ENCODE measurements at regions not wholly inside any gene's neighbourhood (a gene's known extent, or its start where the extent isn't known, plus 50 kb on each side); places are given as distances from the start of the nearest gene placed in this dataset.

DNA sequence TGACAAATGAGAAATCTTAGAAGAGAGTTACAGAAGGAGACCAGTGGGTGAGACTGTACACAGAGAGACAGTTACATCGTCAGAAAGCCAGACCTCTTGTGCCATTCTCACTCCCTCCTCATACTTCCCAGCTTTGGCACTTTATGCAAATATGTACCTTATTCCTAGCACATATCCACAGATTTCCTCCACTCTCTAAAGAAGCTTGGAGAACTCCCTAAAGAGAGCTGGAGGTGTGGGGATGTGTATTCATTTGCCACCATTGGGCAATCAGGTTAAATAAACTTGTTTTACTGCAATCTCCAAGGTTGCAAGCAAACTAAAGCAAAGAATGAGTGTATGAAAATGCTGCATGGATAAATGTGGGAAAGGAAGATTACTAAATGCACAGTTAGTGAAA, 380.9 kb upstream of the PRMT6 start:
- Histone ChIP-seq H3K4me2 (ENCODE audit: insufficient read depth, low read length) (no peak overlapping the region), H3K4me3 (replicated peaks in 1 of 3; ENCODE audit: insufficient read depth in 1 of 3, low read depth in 1 of 3, low read length in 3 of 3) (no peak overlapping the region), H3K36me3 (ENCODE audit: control insufficient read depth in 2 of 2, extremely low read depth in 1 of 2, insufficient read depth in 2 of 2, low read length in 2 of 2) (no peaks in the 10 kb centered on the region), H3K27ac (ENCODE audit: insufficient read depth, low read depth, low read length) (no peak overlapping the region), H3K79me2 (ENCODE audit: control insufficient read depth, insufficient read depth, low read length) (no peaks in the 10 kb centered on the region), H3K27me3 (ENCODE audit: control insufficient read depth in 2 of 2, insufficient read depth in 2 of 2, low read length in 2 of 2) (no peaks in the 10 kb centered on the region), H4K20me1 (replicated peaks; ENCODE audit: control insufficient read depth, extremely low read depth, insufficient read depth, low read length) (no peaks in the 10 kb centered on the region), H2AFZ (ENCODE audit: low read depth, low read length) (no peak overlapping the region), H3K4me1 (ENCODE audit: control insufficient read depth, extremely low read depth, insufficient read depth, low read length) (no peaks in the 10 kb centered on the region), H3K9me1 (replicated peaks; ENCODE audit: control insufficient read depth, extremely low read depth, insufficient read depth, low read length) (no peaks in the 10 kb centered on the region), H3K9me3 (replicated peaks; ENCODE audit: control insufficient read depth, insufficient read depth, low read length) (peaks cover 2% of the 10 kb centered on the region), H3K9ac (replicated peaks; ENCODE audit: extremely low read depth, insufficient read depth, low read length) (no peak overlapping the region)
- dilution Hi-C loops (cut with MboI; ENCODE audit: extremely low pct_ligation_motif_present, low sequenced_read_pairs) = no loop called here
- FAIRE-seq (no peak), DNase-seq (ENCODE audit: low read depth, low spot score) (no peak)
- ChIA-PET CTCF (no interaction called here), POLR2A (no interaction called here)
- intact Hi-C loops (cut with micrococcal nuclease) = no loop called here
- no peak for TF ChIP-seq MYC (IDR thresholded peaks at IDR 0.05; ENCODE audit: low read depth, low read length)
- TF ChIP-seq, protein P1, sequence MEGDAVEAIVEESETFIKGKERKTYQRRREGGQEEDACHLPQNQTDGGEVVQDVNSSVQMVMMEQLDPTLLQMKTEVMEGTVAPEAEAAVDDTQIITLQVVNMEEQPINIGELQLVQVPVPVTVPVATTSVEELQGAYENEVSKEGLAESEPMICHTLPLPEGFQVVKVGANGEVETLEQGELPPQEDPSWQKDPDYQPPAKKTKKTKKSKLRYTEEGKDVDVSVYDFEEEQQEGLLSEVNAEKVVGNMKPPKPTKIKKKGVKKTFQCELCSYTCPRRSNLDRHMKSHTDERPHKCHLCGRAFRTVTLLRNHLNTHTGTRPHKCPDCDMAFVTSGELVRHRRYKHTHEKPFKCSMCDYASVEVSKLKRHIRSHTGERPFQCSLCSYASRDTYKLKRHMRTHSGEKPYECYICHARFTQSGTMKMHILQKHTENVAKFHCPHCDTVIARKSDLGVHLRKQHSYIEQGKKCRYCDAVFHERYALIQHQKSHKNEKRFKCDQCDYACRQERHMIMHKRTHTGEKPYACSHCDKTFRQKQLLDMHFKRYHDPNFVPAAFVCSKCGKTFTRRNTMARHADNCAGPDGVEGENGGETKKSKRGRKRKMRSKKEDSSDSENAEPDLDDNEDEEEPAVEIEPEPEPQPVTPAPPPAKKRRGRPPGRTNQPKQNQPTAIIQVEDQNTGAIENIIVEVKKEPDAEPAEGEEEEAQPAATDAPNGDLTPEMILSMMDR (IDR thresholded peaks at IDR 0.05; ENCODE audit: extremely low read depth in 1 of 2, insufficient read depth in 1 of 2, low read depth in 1 of 2, low read length in 2 of 2) = no peak
- TF ChIP-seq EZH2 (IDR thresholded peaks at IDR 0.05; ENCODE audit: borderline replicate concordance, low read depth, low read length, severe bottlenecking) = no peak
- BruUV-seq (replicated peaks) = no TSS peak

DNA sequence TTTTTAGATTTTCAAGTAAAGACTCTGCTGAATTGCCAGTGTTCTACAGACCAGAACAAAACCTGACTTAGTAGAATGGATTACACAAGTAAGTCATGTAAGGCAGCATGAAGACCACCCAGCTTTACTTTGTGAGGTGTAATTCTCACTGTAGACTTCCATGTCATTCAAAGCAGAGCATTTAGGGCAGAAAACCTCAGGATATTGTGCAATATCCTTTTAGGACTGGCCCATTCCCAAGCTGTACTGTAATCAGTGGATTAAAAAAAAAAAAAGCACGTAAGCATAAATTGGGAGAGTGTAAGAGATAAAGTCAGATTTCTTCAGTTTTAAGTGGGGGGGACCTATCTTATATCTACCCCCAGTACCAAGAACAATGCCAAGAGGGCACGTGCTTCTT, 380.5 kb upstream of the PRMT6 start:
- no peak for TF ChIP-seq FOS (IDR thresholded peaks at IDR 0.05; ENCODE audit: borderline replicate concordance, insufficient read depth, low read length)
- no peak for TF ChIP-seq MYC (IDR thresholded peaks at IDR 0.05; ENCODE audit: low read depth, low read length)
- no peak for TF ChIP-seq POLR2AphosphoS5 (IDR thresholded peaks at IDR 0.05; ENCODE audit: insufficient read depth, low read depth, low read length)
- no peak for TF ChIP-seq GATA2 (IDR thresholded peaks at IDR 0.05; ENCODE audit: insufficient read depth, insufficient read length, low read depth, low read length)
- TF ChIP-seq JUN (IDR thresholded peaks at IDR 0.05; ENCODE audit: borderline replicate concordance, insufficient read depth, insufficient read length, low read depth) = no peak
- TF ChIP-seq EZH2 (IDR thresholded peaks at IDR 0.05; ENCODE audit: borderline replicate concordance, low read depth, low read length, severe bottlenecking) = no peak
- TF ChIP-seq, protein P2, sequence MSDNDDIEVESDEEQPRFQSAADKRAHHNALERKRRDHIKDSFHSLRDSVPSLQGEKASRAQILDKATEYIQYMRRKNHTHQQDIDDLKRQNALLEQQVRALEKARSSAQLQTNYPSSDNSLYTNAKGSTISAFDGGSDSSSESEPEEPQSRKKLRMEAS (IDR thresholded peaks at IDR 0.05; ENCODE audit: insufficient read depth, insufficient read length) = no peak
- TF ChIP-seq, protein P1 (IDR thresholded peaks at IDR 0.05; ENCODE audit: extremely low read depth in 1 of 2, insufficient read depth in 1 of 2, low read depth in 1 of 2, low read length in 2 of 2) = no peak
- TF ChIP-seq POLR2A (IDR thresholded peaks at IDR 0.05; ENCODE audit: low read depth, low read length) = no peak
- Histone ChIP-seq H2AFZ (ENCODE audit: low read depth, low read length) (no peak overlapping the region), H3K27me3 (ENCODE audit: control insufficient read depth in 2 of 2, insufficient read depth in 2 of 2, low read length in 2 of 2) (no peaks in the 10 kb centered on the region), H3K9me1 (replicated peaks; ENCODE audit: control insufficient read depth, extremely low read depth, insufficient read depth, low read length) (no peaks in the 10 kb centered on the region), H4K20me1 (replicated peaks; ENCODE audit: control insufficient read depth, extremely low read depth, insufficient read depth, low read length) (no peaks in the 10 kb centered on the region), H3K4me1 (ENCODE audit: control insufficient read depth, extremely low read depth, insufficient read depth, low read length) (no peaks in the 10 kb centered on the region), H3K27ac (ENCODE audit: insufficient read depth, low read depth, low read length) (no peak overlapping the region), H3K9ac (replicated peaks; ENCODE audit: extremely low read depth, insufficient read depth, low read length) (no peak overlapping the region), H3K9me3 (replicated peaks; ENCODE audit: control insufficient read depth, insufficient read depth, low read length) (peaks cover 2% of the 10 kb centered on the region), H3K4me3 (replicated peaks in 1 of 3; ENCODE audit: insufficient read depth in 1 of 3, low read depth in 1 of 3, low read length in 3 of 3) (no peak overlapping the region), H3K4me2 (ENCODE audit: insufficient read depth, low read length) (no peak overlapping the region), H3K79me2 (ENCODE audit: control insufficient read depth, insufficient read depth, low read length) (no peaks in the 10 kb centered on the region), H3K36me3 (ENCODE audit: control insufficient read depth in 2 of 2, extremely low read depth in 1 of 2, insufficient read depth in 2 of 2, low read length in 2 of 2) (no peaks in the 10 kb centered on the region)
- FAIRE-seq (no peak), DNase-seq (ENCODE audit: low read depth, low spot score) (no peak)
- intact Hi-C loops (cut with micrococcal nuclease) (no loop called here), dilution Hi-C loops (cut with MboI; ENCODE audit: extremely low pct_ligation_motif_present, low sequenced_read_pairs) (no loop called here)
- no TSS peak for BruUV-seq (replicated peaks)
- CTCF ChIA-PET = no interaction called here
- POLR2A ChIA-PET = no interaction called here

All from endothelial cell of umbilical vein (primary cell).